ENCODE measurements at regions not wholly inside any gene's neighbourhood (a gene's known extent, or its start where the extent isn't known, plus 50 kb on each side); places are given as distances from the start of the nearest gene placed in this dataset.

GRCh38 chr3:72587282-72587681 is 261.0 kb downstream of the SHQ1 start:
- Mint-ChIP-seq H3K27me3 (ENCODE audit: low read depth in 3 of 3) (peaks cover 0 to 1% (median 0%) of the 10 kb centered on the region in 3 donors), H3K4me3 (no peak overlapping the region), H3K36me3 (peaks cover 0 to under 1% of the 10 kb centered on the region in 2 donors), H3K4me1 (peaks cover 2% of the 10 kb centered on the region), H3K9me3 (peaks cover 0 to 2% (median 0%) of the 10 kb centered on the region in 7 donors), H3K27ac (peak overlapping the region in 1 of 7 donors; percentile 54)
- no CpG with 5 or more reads among the region's 3 CpGs for WGBS (ENCODE audit: insufficient coverage)
- Histone ChIP-seq H3K27ac (ENCODE audit: low read depth in 1 of 2, low read length in 2 of 2) (no peak overlapping the region), H4K20me1 (ENCODE audit: insufficient read depth, low read length) (no peaks in the 10 kb centered on the region), H3K4me3 (replicated peaks in 1 of 3; ENCODE audit: low read depth in 2 of 3, low read length in 3 of 3) (no peak overlapping the region), H3K36me3 (replicated peaks in 1 of 2; ENCODE audit: control insufficient read depth in 1 of 2, insufficient read depth in 2 of 2, low read length in 2 of 2) (no peaks in the 10 kb centered on the region), H3K9me3 (replicated peaks in 1 of 2; ENCODE audit: control insufficient read depth in 1 of 2, insufficient read depth in 1 of 2, low read length in 2 of 2) (no peaks in the 10 kb centered on the region), H3K4me2 (replicated peaks; ENCODE audit: extremely low read depth, low read length, poor library complexity, severe bottlenecking) (no peak overlapping the region), H2AFZ (ENCODE audit: insufficient read depth, low read depth, low read length, poor library complexity, severe bottlenecking) (no peak overlapping the region), H3K27me3 (ENCODE audit: control insufficient read depth in 2 of 2, insufficient read depth in 2 of 2, low read length in 2 of 2) (no peaks in the 10 kb centered on the region), H3K9ac (ENCODE audit: insufficient read depth, low read length, poor library complexity, severe bottlenecking) (no peak overlapping the region), H3K79me2 (ENCODE audit: insufficient read depth, low read length) (no peaks in the 10 kb centered on the region), H3K4me1 (ENCODE audit: control insufficient read depth in 1 of 2, insufficient read depth in 2 of 2, low read length in 2 of 2) (no peaks in the 10 kb centered on the region)
- intact Hi-C loops (cut with micrococcal nuclease) = no loop called here
- TF ChIP-seq, protein P1, sequence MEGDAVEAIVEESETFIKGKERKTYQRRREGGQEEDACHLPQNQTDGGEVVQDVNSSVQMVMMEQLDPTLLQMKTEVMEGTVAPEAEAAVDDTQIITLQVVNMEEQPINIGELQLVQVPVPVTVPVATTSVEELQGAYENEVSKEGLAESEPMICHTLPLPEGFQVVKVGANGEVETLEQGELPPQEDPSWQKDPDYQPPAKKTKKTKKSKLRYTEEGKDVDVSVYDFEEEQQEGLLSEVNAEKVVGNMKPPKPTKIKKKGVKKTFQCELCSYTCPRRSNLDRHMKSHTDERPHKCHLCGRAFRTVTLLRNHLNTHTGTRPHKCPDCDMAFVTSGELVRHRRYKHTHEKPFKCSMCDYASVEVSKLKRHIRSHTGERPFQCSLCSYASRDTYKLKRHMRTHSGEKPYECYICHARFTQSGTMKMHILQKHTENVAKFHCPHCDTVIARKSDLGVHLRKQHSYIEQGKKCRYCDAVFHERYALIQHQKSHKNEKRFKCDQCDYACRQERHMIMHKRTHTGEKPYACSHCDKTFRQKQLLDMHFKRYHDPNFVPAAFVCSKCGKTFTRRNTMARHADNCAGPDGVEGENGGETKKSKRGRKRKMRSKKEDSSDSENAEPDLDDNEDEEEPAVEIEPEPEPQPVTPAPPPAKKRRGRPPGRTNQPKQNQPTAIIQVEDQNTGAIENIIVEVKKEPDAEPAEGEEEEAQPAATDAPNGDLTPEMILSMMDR (IDR thresholded peaks at IDR 0.05) = no peak
- DNase-seq = no peak

- Mint-ChIP-seq H3K4me3 (no peak overlapping the region), H3K27me3 (ENCODE audit: low read depth in 3 of 3) (peaks cover 0 to 2% (median 0%) of the 10 kb centered on the region in 3 donors), H3K4me1 (peaks cover 2% of the 10 kb centered on the region), H3K36me3 (no peaks in the 10 kb centered on the region), H3K9me3 (peaks cover 0 to 2% (median 0%) of the 10 kb centered on the region in 7 donors), H3K27ac (no peak overlapping the region)
- Histone ChIP-seq H3K4me3 (replicated peaks in 1 of 3; ENCODE audit: low read depth in 2 of 3, low read length in 3 of 3) (no peak overlapping the region), H2AFZ (ENCODE audit: insufficient read depth, low read depth, low read length, poor library complexity, severe bottlenecking) (no peak overlapping the region), H3K9ac (ENCODE audit: insufficient read depth, low read length, poor library complexity, severe bottlenecking) (no peak overlapping the region), H3K27ac (ENCODE audit: low read depth in 1 of 2, low read length in 2 of 2) (no peak overlapping the region), H3K36me3 (replicated peaks in 1 of 2; ENCODE audit: control insufficient read depth in 1 of 2, insufficient read depth in 2 of 2, low read length in 2 of 2) (no peaks in the 10 kb centered on the region), H3K27me3 (ENCODE audit: control insufficient read depth in 2 of 2, insufficient read depth in 2 of 2, low read length in 2 of 2) (no peaks in the 10 kb centered on the region), H3K79me2 (ENCODE audit: insufficient read depth, low read length) (no peaks in the 10 kb centered on the region), H3K4me2 (replicated peaks; ENCODE audit: extremely low read depth, low read length, poor library complexity, severe bottlenecking) (no peak overlapping the region), H3K9me3 (replicated peaks in 1 of 2; ENCODE audit: control insufficient read depth in 1 of 2, insufficient read depth in 1 of 2, low read length in 2 of 2) (no peaks in the 10 kb centered on the region), H3K4me1 (ENCODE audit: control insufficient read depth in 1 of 2, insufficient read depth in 2 of 2, low read length in 2 of 2) (no peaks in the 10 kb centered on the region), H4K20me1 (ENCODE audit: insufficient read depth, low read length) (no peaks in the 10 kb centered on the region)
- intact Hi-C loops (cut with micrococcal nuclease) = no loop called here
- no peak for DNase-seq
- WGBS (ENCODE audit: insufficient coverage) = 100% methylated on average over 6 of the region's 7 CpGs
- TF ChIP-seq, protein P1 (IDR thresholded peaks at IDR 0.05) = no peak
Measured at GRCh38 chr3:72586694-72587093, 261.6 kb downstream of the SHQ1 start.
